Mammary epithelial cell (primary cell): ENCODE measurements at regions not wholly inside any gene's neighbourhood (a gene's known extent, or its start where the extent isn't known, plus 50 kb on each side); places are given as distances from the start of the nearest gene placed in this dataset.

Experiments
- EZH2 ChIP-seq: IDR thresholded peaks from 2 replicates; pipeline ENCODE4 v1.6.1; 2012; ENCODE audit warnings: low read length, inconsistent platforms, borderline replicate concordance
- TF ChIP-seq, protein P1 (sequence below), 2 donors: IDR thresholded peaks in 1 of 2; conservative IDR thresholded peaks in 1 of 2; 2 replicates each; pipeline ENCODE4 v1.5.1; 2011 to 2012; ENCODE audit warnings: inconsistent platforms in 2 of 2, low read length in 2 of 2, mild to moderate bottlenecking in 2 of 2, control low read depth in 1 of 2, low read depth in 1 of 2; ENCODE audit not compliant: insufficient read depth in 1 of 2; ENCODE audit errors: extremely low read depth in 1 of 2

DNA sequence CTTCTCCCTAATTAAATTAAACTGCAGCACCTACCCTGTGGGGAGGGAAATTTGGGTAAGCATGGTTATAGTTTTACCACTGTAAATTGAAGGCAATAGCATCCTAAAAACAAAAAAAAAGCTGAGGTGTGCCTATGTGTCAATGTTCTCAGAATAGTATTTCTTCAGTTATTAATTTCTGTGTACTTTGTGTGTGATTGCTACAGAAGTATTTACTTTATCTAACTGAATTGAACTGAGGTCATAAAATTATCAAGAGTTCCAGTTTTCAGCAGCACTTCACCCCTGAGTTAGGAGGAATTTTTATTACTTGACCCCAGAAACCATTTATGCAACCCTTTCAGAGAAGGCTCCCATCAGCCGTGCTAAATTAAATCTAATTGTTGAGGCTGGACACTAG, 333.6 kb upstream of the ALCAM start:
- TF ChIP-seq, protein P1, sequence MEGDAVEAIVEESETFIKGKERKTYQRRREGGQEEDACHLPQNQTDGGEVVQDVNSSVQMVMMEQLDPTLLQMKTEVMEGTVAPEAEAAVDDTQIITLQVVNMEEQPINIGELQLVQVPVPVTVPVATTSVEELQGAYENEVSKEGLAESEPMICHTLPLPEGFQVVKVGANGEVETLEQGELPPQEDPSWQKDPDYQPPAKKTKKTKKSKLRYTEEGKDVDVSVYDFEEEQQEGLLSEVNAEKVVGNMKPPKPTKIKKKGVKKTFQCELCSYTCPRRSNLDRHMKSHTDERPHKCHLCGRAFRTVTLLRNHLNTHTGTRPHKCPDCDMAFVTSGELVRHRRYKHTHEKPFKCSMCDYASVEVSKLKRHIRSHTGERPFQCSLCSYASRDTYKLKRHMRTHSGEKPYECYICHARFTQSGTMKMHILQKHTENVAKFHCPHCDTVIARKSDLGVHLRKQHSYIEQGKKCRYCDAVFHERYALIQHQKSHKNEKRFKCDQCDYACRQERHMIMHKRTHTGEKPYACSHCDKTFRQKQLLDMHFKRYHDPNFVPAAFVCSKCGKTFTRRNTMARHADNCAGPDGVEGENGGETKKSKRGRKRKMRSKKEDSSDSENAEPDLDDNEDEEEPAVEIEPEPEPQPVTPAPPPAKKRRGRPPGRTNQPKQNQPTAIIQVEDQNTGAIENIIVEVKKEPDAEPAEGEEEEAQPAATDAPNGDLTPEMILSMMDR (conservative IDR thresholded peaks at IDR 0.05 in 1 of 2, IDR thresholded peaks at IDR 0.05 in 1 of 2; ENCODE audit: extremely low read depth in 1 of 2, insufficient read depth in 1 of 2, low read depth in 1 of 2, low read length in 2 of 2) = no peak
- TF ChIP-seq EZH2 = no peak
